Hematopoietic multipotent progenitor cell treated with erythropoietin and hydrocortisone succinate and interleukin-3 and kit ligand, for 8 days (in vitro differentiated cells): ENCODE measurements at regions not wholly inside any gene's neighbourhood (a gene's known extent, or its start where the extent isn't known, plus 50 kb on each side); places are given as distances from the start of the nearest gene placed in this dataset.
"Not testable (repeated sequence)": the region's sequence is repeated elsewhere in the genome, so short reads cannot be mapped to it uniquely, and the experiment has no call there.

Source experiments
- DNase-seq: peaks from one replicate; pipeline ENCODE4 v3.0.0-alpha.2; 2015

DNA sequence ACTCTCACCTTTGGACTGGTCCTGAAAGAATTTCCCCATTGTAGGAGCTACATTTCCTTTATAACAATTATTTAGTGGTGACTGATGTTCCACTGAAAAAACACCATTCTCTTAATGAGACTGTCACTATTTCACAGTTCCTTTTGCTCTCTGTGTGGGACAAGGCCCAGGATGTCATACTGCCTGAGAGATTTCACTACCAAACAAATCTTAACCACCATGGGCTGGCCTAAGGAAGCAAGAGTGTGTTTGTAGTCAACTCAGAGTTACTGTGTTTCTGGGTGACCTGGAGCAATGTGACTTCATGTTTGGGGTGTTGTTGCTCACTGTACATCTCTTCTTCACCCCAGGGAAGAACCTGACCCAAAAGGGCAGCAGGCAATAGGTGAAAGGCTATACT, 50.1 kb upstream of the ZNF608 start:
- DNase-seq, result no peak

- no peak for DNase-seq
Observed at GRCh38 chr5:124797665-124798087, 51.2 kb upstream of the ZNF608 start.

DNA sequence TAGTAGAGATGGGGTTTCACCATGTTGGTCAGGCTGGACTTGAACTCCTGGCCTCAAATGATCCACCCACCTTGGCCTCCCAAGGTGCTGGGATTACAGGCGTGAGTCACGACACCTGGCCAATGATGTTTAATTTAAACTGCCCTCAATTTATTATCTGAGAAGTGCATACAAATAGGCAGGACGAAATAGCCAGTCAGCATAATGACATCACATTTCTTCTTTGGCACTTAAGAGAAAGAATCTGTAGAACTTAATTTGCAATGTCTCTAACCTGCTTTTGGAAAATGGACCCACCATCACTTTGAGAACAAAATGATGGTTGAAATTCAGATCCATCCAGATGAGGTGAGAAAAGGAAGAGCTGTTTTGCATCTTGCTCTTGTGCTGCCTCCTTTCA, 52.5 kb upstream of the ZNF608 start:
- no peak for DNase-seq

GRCh38 chr5:124801551-124801950, 55.1 kb upstream of the ZNF608 start:
- no peak for DNase-seq

DNA sequence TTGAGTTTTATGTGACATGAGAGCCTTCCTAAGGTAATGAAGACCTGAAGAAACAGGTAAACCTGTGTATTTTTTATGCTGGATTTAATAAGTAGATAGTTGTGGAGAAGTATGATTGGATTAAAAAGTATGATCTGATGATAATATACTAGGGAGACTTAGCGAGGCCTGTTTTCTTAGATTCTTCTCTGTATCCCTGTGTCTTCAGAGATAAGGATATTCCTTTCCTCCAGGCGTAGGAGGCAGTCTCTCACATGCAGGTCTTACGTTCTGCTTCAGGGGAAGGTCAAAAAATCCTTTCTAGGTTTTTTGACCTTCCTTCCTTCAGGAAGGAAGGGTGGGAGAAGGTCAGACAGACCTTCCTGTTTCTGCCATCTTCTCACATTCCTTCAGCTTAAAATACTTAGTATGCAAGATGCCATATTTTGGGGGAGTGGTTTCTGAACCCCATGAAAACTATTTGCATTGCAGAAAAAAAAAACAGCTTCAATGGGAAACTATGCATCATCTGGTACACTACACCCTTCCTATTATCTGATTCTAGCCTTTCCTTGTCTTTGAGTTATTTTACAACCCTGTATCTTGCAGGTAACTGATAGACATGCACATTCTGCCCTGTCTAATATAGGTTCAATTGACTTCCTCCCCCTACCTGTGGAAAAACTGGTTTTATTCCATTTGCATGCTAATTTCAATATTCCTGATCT, 57.3 kb upstream of the ZNF608 start:
- DNase-seq, result no peak

DNA sequence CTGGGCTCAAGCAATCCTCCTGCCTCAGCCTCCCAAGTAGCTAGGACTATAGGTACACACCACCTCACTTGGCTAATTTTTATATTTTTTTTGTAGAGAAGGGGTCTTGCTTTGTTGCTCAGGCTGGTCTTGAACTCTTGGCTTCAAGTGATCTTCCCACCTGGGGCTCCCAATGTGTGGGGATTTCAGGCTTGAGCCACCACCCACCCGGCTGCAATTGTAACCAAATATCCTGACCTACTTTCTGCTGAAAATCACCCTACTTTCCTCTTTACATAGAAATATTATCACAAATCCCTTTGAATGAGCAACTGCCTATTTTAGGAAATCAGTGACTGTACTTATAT, 59.6 kb upstream of the ZNF608 start:
- DNase-seq, result no peak

- peak; percentile 18 for DNase-seq
Observed at GRCh38 chr5:124806373-124807077, 60.1 kb upstream of the ZNF608 start.

- DNase-seq, result no peak
Observed at GRCh38 chr5:124808842-124809268, 62.4 kb upstream of the ZNF608 start.

GRCh38 chr5:124810396-124811006, 64.1 kb upstream of the ZNF608 start:
- DNase-seq, result no peak

- no peak for DNase-seq
Observed at GRCh38 chr5:124812771-124813358, 66.4 kb upstream of the ZNF608 start.

- DNase-seq, result no peak
Observed at GRCh38 chr5:124816381-124816780, 69.9 kb upstream of the ZNF608 start.

DNA sequence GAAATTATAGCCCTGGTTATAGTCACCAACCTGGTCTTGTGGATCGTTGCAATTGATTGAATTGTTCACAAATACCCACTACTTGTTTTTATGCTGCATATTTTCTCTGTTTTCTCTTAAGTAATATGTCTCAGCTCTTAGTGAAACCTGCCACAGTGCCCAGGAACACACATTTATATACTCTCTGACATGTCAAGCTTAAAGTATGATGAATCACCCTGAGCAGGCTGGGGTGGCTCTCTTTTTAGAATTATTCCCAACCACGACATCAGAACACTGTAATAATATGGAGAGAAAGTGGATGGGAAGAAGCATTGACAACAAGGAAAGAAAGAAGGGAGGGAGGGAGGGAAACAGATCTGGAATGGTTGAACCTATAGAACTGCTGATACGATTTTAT, 72.8 kb upstream of the ZNF608 start:
- no peak for DNase-seq

- DNase-seq, result no peak
Observed at GRCh38 chr5:124822647-124823046, 76.2 kb upstream of the ZNF608 start.

DNA sequence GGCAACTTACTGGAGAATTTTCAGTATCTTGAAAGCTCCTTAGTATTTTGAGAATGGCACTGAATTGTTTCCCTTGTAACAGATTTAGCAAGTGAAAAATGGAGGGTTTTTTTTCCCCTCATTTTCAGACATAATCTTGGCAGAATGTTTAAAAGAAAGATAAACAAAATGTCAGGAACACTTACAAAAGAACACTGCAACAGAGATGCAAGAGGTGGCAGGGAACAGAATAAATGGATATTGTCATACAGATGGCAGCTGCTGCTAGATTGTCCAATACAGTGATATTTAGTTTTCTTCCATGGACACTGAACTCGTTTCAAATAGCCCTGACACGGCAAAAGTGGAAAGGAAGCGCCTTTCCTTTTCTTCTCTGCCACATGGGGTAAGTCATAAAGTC, 76.9 kb upstream of the ZNF608 start:
- DNase-seq, result no peak

DNA sequence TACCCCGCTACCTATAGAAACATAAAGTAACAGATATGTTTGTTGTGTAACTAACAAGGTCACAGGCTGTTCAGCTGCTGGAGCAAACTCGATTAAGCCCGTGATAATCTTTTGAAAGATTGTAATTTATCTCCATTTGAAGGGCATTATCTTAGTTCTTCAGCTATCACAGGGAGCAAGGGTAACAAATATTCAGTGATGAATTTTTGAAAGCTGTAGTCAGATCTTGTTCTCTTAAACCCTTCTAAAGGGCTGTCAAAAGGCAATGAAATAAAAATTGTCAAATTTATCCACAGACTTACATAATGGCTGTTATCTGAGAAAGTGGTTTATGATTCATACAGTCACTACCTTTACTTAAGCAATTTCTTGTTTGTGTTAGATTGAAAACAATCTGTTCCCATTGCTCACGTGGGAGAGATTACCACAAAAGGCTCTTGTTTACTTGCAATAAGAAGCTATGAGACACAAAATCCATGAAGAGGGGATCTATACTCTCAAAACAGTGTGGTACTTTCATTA, 78.3 kb upstream of the ZNF608 start:
- no peak for DNase-seq

- no peak for DNase-seq
Observed at GRCh38 chr5:124825250-124825982, 79.0 kb upstream of the ZNF608 start.

DNA sequence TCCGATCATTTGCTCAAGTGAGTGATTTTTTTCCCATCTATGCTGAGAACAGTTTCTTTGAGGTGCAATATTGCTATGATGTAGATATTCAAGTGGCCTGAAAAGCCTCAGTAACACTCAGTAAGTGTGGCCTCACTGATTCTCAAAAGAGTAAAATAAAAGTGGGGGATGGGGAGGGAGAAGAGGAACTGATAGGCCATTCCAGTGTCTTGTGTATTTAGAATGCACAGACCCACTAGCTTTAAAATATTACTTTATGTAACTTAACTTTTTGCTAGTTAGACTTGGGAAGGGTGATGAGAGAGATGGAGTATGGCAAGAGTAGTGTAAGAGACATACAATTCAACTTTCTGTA, 79.5 kb upstream of the ZNF608 start:
- no peak for DNase-seq

DNA sequence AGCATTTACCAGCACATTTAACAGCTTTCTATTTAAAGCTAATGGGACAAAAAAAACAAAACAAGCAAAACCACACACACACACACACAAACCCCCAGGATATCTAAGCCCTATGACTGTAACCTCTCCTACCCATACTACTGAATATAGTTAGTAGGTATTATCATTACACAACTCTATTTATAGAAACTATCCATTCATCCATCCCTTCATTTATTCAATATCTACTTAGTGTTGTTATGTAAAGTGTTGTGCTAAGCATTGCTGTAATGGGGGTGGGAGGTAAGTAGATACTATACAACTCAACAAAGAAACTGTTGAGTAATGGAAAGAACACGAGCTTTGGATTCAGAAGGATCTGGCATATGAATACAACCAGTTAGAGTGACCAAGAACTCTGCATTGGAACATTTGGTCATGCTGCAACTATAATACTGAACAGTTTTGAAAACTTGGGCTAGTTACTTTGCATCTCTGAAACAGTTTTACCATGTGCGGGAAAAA, 82.3 kb upstream of the ZNF608 start:
- DNase-seq, result no peak

GRCh38 chr5:124831687-124832240, 85.3 kb upstream of the ZNF608 start:
- no peak for DNase-seq

- no peak for DNase-seq
Observed at GRCh38 chr5:124832510-124832909, 86.1 kb upstream of the ZNF608 start.

DNA sequence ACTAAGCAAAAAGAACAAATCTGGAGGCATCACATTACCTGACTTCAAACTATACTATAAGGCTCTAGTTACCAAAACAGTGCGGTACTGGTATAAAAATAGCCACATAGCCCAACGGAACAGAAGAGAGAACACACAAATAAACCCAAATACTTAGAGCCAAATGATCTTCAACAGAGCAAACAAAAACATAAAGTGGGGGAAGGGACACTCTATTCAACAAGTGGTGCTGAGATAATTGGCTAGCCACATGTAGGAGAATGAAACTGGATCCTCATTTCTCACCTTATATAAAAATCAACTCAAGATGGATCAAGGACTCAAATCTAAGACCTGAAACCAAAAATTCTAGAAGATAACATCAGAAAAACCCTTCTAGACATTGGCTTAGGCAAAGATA, 89.9 kb upstream of the ZNF608 start:
- DNase-seq, result not testable (repeated sequence)

DNA sequence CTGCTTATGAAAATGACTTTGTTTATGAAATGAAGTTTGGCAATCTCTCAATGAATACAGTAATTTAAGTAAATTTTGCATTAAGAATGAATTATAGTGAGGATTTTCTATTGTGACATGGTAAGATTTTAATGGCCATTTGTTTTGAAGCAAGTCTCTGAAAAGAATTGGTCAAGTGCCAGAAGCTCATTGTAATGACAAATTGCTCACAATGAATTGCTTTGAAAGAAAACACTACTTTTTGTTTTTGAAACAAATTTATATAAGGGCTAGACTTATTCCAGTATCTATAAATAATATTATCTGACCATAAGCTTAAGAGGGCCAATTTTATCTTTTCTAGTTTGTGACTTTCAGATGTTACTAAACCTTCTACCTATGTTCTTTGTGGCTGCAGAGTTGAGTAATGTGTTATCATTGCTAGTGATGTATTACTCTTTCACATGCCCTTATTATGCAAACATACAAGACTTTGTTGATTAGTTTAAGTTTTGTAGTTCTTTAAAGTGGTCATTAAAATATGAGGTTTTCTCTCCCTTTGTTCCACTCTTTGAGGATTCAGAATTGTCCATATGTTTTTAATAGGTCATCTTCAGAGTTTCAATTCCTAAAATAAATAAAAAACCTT, 93.0 kb upstream of the ZNF608 start:
- DNase-seq, result no peak
